Stimulated activated CD8-positive, alpha-beta memory T cell treated with anti-CD3 and anti-CD28 coated beads, Interleukin-12 subunit alpha, Interleukin-12 subunit beta, amount 100 ng/mL, for 24 hours (primary cell): ENCODE measurements at regions not wholly inside any gene's neighbourhood (a gene's known extent, or its start where the extent isn't known, plus 50 kb on each side); places are given as distances from the start of the nearest gene placed in this dataset.
"Not testable (repeated sequence)": the region's sequence is repeated elsewhere in the genome, so short reads cannot be mapped to it uniquely, and the experiment has no call there.

Source experiments
- DNase-seq: peaks from one replicate; pipeline ENCODE4 v3.0.0-alpha.2; 2020; ENCODE audit errors: extremely low read depth

DNA sequence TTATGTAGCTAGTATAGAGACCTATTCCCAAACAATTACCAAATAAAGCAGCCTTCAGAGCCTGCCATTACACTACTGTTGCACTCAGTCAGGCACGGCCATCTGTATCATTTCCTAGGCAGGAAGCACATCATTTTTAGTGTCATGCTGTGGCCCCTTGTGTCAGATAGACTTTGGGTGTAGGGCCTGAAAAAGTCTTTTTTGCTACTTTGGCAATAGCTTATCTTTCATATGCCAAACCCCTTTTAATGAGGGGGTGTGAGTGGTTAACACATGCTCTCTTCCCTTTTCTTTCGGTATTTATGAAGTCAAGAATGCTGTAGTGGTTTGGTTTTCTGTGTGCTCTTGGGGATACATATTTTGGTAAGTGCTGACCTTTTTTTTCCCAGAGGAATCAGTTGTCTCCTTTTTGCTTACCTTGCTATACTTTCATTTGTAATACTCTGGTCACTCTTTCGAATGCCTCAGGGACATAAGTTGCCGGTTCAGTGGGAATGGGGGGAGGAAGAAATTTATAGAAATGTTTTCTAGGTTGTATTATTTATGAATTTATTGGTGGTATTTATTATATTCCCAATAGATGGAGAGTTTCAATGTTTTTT is 209.8 kb downstream of the CSNK1G3 start:
- DNase-seq, result no peak

DNA sequence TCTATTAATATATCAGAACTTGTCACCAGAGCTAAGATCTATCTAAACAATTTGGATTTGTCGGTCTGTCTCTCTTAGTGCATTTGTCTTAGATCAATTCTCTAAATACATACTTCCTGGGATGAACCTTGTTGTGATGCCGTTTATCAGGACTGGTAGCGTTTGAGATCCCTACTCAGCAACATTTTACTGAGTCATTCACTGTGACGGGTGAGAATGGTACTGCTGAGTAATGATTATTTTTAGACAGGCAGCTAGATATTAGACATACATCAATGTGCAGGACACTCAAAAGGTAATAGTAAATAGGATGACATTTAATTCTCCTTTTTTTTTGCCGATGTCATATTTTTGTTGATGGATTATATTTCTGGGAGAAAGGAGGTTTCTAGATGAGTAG is 209.0 kb downstream of the CSNK1G3 start:
- DNase-seq, result no peak

DNA sequence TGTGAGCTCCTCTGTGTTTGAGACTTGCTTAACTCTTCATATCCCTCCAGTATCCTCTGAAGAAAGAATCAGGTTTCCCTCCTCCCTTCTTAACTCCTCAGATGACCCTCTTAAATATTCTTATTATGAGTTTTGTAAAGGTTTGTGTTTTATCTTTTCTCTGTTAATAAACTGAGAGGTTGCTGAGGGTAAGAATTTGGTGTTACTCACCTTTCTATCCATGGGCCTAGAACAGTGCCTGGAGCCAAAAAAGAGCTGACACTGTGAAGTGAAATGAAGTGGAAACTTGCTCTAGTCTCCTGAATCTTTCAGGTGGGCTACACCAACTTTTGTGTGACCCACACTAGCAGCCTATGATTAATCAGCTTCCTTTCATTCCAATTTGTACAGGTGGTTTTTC is 208.4 kb downstream of the CSNK1G3 start:
- DNase-seq, result no peak

DNA sequence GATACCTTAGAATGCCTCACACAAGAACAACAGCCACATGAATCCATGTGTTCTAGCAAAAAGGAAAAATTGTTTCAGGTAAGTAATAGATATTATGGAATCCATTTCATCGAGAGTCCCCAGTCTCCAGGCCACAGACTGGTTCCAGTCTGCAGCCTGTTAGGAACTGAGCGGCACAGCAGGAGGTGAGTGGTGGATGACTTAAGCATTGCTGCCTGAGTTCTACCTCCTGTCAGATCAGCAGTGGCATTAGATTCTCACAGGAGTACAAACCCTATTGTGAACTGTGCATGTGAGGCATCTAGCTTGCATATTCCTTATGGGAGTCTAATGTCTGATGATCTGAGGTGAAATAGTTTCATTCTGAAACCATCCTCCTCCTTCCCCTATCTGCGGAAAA is 207.0 kb downstream of the CSNK1G3 start:
- no peak for DNase-seq

DNA sequence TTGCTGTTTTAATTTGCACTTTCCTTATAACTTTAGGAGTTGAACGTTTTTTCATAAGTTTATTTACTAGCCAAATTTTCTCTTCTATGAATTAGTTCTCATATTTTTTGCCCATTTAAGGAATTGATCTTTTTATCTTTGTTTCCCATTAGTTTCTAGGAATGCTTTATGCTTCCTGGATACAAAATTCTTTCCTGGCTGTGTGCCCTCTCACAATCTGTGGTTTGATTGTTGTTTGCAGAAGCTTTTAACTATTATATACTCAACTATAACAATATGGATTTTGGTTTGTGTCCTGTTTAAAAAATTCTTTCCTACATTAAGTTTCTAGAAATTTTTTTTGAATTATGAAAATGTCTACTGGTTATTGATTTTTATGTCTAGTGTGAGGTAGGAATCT is 206.3 kb downstream of the CSNK1G3 start:
- no peak for DNase-seq

DNA sequence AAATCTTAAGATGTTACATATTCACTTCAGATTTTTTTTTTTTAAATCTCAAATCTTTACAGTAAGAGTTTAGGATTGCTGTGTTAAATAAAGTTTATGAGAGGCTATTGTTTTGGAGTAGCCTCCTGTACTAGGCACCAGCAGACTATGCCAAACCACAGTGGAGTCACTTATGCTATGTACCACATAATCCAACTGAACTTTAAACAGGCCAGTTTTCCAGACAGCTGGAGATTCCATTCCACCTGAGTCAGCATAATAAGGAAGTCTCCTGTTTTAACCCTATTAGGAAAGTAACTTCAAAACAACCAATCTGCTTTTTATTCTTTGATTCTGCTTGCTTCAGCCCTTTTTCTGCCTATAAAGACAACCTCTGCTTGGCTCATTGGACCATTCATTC is 205.2 kb downstream of the CSNK1G3 start:
- no peak for DNase-seq

DNA sequence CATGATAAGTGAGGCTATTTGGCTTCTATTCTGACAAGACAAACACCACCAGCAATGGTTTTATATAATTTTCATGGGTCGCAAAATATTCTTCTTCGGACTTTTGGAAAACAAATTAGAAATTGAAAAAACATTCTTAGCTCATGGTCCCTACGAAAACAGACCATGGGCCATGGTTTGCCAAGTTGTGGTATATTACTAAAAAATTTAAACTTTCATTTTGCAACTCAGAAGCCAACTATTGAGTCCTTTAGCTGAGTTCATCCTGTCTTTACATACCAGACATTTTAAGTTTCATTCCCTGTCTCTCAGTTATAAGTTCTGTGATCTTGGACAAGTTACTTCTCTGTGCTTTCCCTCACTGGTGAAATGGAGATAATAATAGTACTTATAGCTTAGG is 198.1 kb downstream of the CSNK1G3 start:
- DNase-seq, result no peak

DNA sequence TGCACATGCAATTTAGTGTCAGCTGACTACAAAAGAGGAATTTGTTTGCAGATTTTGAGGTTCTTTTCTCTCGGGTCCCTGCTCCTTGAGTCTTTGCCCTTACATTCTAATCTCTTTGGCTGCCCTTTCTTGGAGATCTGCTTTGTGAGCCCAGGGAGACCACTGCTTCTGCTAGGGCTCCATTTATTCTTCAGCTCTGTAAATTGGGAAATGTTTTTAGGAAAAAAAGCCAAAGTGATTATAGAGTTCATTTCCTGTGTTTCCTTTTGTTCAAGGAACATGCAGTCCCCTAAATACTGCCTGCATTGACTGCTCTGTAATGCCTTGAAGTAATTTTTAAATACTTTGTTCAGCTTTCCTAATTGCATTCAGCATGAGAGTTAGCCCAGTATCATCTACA is 197.4 kb downstream of the CSNK1G3 start:
- DNase-seq, result no peak

DNA sequence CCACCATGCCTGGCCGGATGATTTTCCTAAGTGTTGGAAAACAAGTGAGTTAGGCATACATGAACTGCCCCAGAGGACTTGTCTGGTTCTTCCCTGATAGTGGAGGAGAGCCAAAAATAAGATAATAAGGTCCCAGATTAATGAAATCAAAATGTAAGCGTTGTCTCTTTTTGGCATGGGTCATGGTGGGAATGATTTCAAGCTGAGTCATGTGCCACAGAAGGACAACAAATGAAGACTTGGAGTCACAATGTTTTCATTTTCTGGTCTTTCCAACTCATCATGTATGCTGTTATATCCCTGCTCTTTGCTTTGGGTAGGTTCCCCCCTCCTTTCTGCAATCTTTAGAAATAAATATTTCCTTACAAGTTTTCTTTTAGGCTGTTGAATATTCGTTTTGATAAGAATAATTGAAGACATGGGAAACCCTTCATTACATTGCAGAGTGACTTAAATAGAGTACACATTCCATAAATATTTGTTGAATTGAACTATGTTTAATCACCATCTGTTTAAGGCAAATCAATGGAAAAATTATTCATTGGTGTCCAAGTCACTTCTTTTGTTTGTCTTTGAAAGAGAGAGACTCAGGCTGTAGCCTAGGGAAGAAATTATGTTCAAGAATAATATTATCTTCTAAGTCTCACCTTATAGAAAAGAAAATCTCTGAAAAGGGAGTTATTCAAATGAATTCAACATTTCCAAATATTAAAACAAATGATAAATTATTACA is 196.3 kb downstream of the CSNK1G3 start:
- DNase-seq, result no peak

DNA sequence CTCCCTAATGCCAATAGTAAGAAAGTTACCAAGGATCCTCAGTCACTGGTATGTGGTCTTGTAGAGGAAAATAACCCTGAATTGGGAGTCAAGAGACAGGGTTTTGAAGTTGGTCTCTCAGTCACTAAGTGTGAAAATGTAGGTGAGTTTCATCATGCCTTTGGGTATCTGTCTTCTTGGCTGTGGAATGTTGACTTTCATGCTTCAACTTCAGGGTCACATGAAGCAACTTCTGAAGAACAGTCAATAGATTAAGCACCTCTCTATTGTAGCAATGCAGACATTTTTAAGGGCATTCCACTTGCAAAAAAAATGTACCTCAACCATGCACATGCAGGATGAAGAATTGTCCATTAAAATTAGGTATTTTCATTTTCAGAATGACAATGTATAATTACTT is 194.6 kb downstream of the CSNK1G3 start:
- no peak for DNase-seq

DNA sequence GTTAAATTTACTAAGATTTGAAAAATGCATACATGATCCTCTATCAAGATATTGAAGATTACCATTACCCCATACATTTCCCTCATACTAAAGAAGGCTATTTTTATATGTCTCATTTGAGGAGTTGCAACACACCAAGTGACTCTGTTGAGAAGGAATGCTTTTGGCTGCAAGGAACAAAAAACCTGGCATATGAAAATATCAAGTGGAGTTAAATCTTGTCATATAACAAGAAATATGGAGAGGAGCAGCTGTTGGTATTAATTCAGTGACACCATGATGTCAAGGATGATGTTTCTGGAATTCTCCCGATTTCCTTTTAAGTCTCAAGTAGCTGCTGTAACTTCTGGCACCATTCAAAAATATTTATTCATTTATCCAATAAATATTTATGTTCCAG is 193.8 kb downstream of the CSNK1G3 start:
- DNase-seq, result no peak

DNA sequence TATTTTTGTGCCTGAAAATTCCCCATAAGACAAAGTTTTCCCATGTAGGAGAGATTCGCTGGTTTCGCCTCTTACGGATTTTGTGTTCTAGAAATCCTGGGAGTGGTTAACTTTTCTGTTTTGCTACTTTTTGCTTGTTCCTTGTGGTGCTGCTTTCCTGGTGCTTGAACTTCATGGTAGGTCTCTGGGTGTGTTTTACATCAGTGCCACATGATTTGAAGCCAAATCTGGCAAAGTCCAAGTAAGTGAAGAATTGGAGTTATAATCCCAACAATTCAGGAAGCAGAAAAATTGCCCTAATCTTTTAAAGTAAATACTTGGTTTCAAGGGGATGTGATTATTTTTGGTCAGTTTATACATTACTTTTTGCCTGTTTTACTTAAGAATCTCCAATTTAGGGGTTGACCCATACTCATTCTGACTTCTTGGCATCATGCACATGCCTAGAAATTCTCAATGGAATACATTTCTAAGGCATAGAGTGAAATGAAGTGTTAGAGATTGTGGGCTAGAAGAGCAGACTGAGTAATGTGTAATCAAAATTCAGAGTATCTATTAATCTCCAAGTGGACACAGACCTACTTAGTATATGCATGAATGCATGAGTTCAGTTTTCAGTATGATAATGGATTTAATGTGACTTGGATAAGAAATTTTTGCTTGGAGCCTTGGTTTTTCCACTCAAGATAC is 189.7 kb downstream of the CSNK1G3 start:
- DNase-seq, result no peak

DNA sequence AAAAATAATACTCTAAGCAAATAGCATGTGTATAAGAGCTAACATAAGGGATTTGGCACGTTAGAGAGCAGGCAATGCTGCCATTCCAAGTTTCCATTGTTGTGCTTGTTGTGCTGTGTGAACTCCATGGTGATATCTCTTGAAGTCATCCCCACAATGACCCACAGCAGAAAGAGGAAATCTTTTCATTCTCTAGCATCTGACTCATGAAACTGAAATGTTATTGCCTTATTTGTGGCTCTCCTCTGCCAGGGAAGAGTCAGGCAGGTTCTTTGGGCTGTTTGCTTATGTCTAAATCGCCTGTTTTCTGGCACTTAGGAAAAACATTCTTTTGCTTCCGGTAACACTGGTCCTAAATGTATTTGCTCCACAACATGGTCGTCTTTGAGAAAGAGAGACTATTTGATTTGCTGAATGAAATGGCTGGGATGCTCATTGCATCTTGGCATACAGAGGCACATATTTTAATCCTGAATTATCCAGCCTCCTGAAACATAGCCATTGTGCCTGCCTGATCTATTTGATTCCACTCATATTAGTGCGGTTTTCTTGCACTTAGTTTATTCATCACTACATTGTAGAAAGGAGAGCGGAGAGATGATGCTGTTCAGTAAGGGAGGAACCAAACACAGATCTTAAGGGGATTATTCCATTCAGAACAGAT is 188.8 kb downstream of the CSNK1G3 start:
- no peak for DNase-seq

DNA sequence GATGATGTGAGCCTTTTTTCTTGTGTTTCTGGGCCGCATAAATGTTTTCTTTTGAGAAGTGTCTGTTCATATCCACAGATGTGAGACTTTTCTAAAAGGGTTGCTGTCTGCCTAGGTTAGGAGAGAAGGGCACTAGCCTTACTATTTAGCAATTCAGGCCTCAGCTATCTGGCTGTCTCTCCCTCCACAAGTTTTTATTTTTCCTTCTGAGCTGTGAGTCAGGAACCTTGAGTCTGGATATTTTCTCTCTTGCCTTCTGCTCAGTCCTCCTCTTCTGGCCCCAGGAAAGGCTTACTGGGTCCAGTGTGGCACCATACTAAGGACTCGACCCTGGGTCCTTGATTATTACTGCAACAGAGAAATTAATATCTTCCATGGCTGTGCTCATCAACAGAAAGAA is 187.6 kb downstream of the CSNK1G3 start:
- no peak for DNase-seq

DNA sequence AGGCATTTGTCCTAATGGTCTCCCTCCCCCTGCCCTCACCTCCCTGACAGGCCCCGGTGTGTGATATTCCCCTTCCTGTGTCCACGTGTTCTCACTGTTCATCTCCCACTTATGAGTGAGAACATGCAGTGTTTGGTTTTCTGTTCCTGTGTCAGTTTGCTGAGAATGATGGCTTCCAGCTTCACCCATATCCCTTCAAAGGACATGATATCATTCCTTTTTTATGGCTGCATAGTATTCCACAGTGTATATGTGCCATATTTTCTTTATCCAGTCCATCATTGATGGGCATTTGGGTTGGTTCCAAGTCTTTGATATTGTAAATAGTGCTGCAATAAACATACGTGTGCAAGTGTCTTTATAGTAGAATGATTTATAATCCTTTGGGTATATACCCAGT is 187.0 kb downstream of the CSNK1G3 start:
- not testable (repeated sequence) for DNase-seq

DNA sequence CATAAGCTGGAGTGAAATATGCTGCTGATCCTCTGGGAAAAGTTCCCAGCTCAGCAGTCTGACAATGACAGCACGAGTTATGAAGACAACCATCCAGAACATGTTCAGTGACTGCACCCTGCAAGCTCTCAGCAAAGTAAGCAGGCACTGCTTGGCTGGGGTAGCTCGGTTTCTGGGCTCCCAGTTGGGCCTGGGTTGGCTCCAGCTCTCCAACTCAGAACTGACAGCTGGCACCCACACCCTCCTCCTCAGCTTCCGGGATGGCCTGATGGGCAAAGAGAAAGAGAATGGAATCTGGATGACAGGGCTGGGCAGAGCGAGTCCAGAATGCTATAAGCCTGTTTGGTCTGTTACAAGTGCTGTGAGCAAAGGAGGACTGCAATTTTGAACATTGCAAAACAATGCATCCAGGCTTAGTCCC is 185.0 kb downstream of the CSNK1G3 start:
- no peak for DNase-seq

DNA sequence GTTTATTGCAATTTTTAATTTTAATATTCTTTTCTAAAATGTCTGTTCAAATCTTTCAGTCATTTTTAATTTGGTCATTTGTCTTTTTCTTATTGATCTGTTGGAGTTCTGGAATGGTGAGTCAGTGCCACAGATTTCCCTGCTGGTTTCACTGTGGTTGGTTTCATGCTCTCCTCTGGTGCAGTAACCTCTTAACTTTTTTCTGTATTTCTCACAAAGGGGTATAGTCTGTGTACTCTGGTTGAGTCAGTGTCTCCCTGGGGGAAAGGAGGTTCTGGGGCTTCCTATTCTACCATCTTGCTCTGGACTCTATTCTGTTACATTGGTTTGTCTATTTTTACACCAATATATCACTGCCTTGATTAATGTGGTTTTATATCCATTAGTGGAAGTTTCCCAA is 178.8 kb downstream of the CSNK1G3 start:
- no peak for DNase-seq

DNA sequence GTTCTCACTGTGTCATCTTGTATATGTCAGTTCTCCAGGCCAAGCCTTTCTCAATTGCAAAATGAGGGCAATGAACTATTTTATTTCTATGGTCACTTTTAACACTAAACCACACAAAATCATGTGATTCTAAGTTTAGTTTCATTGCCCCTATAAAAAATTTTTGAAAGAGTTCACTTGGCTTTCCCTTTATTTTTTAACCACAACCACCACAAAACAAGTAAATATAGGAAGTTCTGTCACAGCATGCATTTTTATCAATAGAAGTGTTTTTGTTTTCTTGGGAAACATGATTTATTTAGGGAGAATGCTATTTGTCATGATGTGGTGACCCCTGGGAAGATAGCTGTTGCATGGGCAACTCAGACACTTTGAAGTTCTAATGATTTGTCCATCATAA is 169.1 kb downstream of the CSNK1G3 start:
- no peak for DNase-seq

DNA sequence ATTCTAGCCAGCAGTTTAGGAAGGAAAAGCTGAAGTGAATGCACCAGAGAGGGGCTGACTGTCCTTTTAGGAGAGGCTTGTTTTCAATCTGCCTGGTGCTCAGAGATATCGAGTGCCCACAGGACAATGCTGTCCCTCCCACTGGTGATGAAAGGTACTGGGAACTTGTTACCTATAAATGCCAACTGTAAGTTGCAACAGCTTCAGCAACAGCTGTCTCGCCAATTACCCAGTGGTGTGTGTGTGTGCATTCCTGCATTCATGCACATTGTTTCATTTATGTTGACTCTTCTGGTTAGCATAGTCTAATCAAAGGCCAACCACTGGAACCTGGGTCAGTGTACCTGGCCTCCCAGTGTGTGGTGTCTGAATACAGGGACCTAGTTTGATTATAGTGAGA is 161.1 kb downstream of the CSNK1G3 start:
- DNase-seq, result no peak

DNA sequence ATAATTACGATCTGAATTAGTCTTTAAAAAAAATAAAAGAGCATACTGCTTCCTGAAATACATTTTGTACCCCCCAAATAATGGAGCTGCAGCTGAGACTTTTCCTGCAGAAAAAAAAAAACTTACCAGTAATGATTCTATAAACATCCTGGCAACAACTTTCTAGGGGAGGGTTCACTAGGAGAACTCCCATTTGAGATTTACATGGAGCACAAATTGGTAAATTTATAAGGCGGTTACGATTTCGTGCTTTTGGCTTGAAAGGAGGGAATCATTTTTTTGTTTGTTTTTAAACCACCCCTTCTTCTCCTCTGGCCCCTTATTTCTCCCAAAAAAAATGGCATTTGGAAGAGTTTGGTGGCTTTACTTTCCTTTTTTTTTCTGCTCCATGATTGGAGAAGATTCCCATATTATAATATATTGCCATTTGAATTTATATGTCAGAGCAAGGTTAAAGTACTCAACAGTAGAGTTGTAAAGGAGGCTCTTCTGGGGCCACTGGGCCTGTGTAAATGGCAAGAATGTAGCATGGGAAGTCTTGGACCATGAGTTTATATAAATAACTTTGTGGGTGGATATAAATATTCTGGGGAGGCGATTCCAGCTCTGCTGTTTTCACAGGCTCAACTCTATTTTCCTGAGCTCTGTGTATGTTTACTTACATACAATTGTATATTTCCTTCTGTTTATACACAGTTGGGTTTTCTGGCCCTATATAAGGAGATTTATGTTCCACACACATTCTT is 159.9 kb downstream of the CSNK1G3 start:
- DNase-seq, result no peak

DNA sequence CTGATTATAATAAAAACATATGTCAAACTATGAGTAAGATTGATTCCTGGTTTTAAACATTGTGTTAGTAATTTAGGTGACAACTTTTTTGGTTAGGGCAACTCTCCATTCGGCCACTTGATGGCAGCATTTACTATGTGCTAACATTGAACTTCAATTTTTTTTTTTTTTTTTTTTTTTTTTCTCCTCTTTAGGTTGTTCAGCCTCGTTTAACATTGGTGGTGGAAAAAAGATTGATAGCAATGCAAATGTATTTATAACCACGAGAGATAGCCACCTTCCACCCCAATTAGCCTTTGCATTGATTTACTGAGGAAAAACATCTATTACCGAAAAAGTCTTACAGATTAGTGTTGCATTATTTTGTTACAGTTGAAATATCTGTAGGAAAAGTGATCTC is 159.1 kb downstream of the CSNK1G3 start:
- no peak for DNase-seq
